ENCODE measurements at regions not wholly inside any gene's neighbourhood (a gene's known extent, or its start where the extent isn't known, plus 50 kb on each side); places are given as distances from the start of the nearest gene placed in this dataset.
"Not testable (repeated sequence)": the region's sequence is repeated elsewhere in the genome, so short reads cannot be mapped to it uniquely, and the experiment has no call there.

- peak; percentile 22 to 39 for DNase-seq
These were observed 129.7 kb upstream of the MAP3K1 start for GRCh38 chr5:56685503-56686217.

GRCh38 chr5:56684159-56684558 lies 131.2 kb upstream of the MAP3K1 start:
- no peak for DNase-seq

GRCh38 chr5:56683733-56684132 lies 131.6 kb upstream of the MAP3K1 start:
- no peak for DNase-seq

- DNase-seq: no peak
These were observed 132.1 kb upstream of the MAP3K1 start for GRCh38 chr5:56683281-56683680.

- DNase-seq: no peak
These were observed 134.0 kb upstream of the MAP3K1 start for GRCh38 chr5:56681346-56681745.

- peak in 1 of 2 donors; percentile 36 for DNase-seq
These were observed 134.6 kb upstream of the MAP3K1 start for GRCh38 chr5:56680731-56681130.

GRCh38 chr5:56677690-56678305 lies 137.6 kb upstream of the MAP3K1 start:
- peak; percentile 64 for DNase-seq

- peak in 1 of 2 donors; percentile 26 for DNase-seq
These were observed 139.1 kb upstream of the MAP3K1 start for GRCh38 chr5:56676091-56676768.

GRCh38 chr5:56674441-56674840 lies 140.9 kb upstream of the MAP3K1 start:
- DNase-seq: peak; percentile 60 to 73

GRCh38 chr5:56673171-56673570 lies 142.2 kb upstream of the MAP3K1 start:
- DNase-seq: peak; percentile 78 to 84

GRCh38 chr5:56671571-56671970 lies 143.8 kb upstream of the MAP3K1 start:
- DNase-seq: peak; percentile 57 to 90

- DNase-seq: no peak
These were observed 144.4 kb upstream of the MAP3K1 start for GRCh38 chr5:56670916-56671315.

- peak; percentile 98 to 99 for DNase-seq
These were observed 145.5 kb upstream of the MAP3K1 start for GRCh38 chr5:56669534-56670483.

- DNase-seq: no peak
These were observed 146.4 kb upstream of the MAP3K1 start for GRCh38 chr5:56668996-56669395.

GRCh38 chr5:56667692-56668091 lies 147.7 kb upstream of the MAP3K1 start:
- no peak for DNase-seq

GRCh38 chr5:56666901-56667300 lies 148.4 kb upstream of the MAP3K1 start:
- peak; percentile 76 to 91 for DNase-seq

GRCh38 chr5:56665117-56665516 lies 150.2 kb upstream of the MAP3K1 start:
- DNase-seq: not testable (repeated sequence)

GRCh38 chr5:56664025-56664424 lies 151.3 kb upstream of the MAP3K1 start:
- DNase-seq: no peak

GRCh38 chr5:56663523-56663922 lies 151.8 kb upstream of the MAP3K1 start:
- no peak for DNase-seq

GRCh38 chr5:56662893-56663292 lies 152.5 kb upstream of the MAP3K1 start:
- DNase-seq: no peak

GRCh38 chr5:56659971-56660370 lies 155.4 kb upstream of the MAP3K1 start:
- DNase-seq: no peak

- DNase-seq: no peak
These were observed 156.4 kb upstream of the MAP3K1 start for GRCh38 chr5:56658972-56659371.

All from inflammatory macrophage (primary cell).